HEK293T (cell line): ENCODE measurements at regions not wholly inside any gene's neighbourhood (a gene's known extent, or its start where the extent isn't known, plus 50 kb on each side); places are given as distances from the start of the nearest gene placed in this dataset.

Source experiments
- ARNT ChIP-seq: fragments of 450-650 bp; IDR thresholded peaks from 2 replicates; pipeline ENCODE4 v1.6.1; 2017; ENCODE audit warnings: mild to moderate bottlenecking
- CTBP1 ChIP-seq: fragments of 450-650 bp; IDR thresholded peaks from 2 replicates; pipeline ENCODE4 v1.6.1; 2016; ENCODE audit warnings: borderline replicate concordance
- ELF4 ChIP-seq: fragments of 450-650 bp; IDR thresholded peaks from 2 replicates; pipeline ENCODE4 v1.6.1; 2017; ENCODE audit warnings: antibody characterized with exemption

DNA sequence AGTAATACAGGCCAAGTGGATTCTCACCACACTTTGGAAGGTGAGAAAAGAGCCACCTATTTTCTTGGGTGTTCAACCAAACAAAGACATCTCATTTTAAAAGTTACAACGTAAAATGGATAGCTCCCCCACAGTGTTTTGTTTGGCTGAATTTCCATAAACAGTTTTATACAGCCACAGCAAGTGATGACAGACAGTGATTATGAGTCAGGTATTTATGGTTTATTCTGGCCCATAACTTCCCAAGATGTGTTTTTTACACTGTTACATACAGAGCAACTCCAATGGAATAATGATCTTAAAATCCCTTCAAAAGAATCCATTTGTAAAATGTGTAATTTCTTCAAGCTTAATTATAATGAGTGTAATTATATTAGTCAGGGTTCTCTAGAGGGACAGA is 421.3 kb downstream of the TLE1 start:
- TF ChIP-seq ELF4 (no peak), ARNT (no peak), CTBP1 (no peak)
